Stimulated activated CD8-positive, alpha-beta memory T cell treated with anti-CD3 and anti-CD28 coated beads, Interleukin-7, amount 100 ng/mL, for 1 hour (primary cell): ENCODE measurements at regions not wholly inside any gene's neighbourhood (a gene's known extent, or its start where the extent isn't known, plus 50 kb on each side); places are given as distances from the start of the nearest gene placed in this dataset.

Experiments used
- DNase-seq, 2 donors: peaks; one replicate each; pipeline ENCODE4 v3.0.0-alpha.2; 2020; ENCODE audit warnings: low read depth in 2 of 2

- no peak for DNase-seq
These were observed 59.7 kb upstream of the ARID2 start for GRCh38 chr12:45669792-45670191.

DNA sequence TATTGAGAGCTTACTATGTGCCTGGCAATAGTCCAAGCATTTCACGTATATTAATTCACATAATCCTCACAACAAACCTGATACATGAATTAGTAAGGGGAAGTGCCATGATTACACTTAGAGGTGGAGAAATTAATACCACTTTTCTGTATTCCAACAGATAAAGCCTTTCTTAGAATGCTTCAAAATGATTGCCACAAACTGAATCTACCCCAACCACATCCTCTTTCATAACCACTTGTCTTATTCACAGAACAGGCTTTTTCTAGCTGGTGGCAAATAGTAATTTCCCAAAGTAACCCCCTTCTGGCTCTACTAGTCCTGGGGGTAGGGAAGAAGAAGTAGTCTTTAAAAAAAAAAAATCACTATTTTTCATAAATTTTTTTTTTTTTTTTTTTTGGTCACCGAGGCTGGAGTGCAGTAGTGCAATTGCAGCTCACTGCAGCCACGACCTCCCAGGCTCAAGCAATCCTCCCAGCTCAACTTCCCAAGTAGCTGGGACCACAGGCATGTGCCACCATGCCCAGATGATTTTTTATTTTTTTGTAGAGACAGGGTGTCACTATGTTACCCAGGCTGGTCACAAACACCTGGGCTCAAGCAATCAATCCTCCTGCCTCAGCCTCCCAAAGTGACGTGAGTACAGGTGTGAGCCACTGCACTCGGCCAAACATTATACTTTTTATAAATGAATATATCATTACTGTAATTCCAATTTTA, 59.0 kb upstream of the ARID2 start:
- DNase-seq, result no peak

GRCh38 chr12:45671254-45671653, 58.3 kb upstream of the ARID2 start:
- no peak for DNase-seq

DNA sequence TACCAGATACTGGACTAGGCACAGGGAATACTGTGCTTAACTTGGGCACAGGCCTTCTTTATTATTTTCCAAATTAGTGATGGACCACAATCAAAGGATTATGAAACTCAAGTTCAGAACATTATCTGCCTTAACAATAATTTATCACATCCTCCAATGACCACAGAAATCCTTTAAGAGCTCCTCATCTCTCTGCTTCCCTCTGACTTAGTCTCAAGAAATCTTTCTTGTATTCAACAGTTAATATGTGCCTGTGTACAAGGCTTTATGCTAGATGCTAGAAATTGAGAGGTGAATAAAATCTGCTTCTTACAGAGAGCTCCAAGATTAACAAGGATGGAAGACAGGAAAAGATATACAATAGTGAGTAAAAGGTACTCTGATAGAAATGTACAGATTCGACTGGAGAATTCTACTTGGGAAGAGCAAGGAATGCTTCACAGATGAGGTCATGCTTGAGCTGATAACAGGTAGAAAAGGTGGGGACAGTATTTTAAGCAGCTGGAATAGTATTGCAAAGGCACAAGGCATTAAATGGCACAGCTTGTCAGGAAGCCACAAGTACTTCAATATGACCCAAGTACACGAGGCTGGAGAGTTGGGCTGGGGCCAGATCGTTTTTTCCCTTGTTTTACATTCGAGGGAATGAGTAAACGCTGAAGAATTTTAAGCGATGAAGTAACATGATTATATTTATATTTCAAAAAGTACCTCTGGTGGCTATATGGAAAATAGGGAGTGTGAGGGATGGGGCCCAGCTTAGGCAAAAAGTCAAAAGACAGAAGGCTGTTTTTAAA, 55.1 kb upstream of the ARID2 start:
- no peak for DNase-seq

DNA sequence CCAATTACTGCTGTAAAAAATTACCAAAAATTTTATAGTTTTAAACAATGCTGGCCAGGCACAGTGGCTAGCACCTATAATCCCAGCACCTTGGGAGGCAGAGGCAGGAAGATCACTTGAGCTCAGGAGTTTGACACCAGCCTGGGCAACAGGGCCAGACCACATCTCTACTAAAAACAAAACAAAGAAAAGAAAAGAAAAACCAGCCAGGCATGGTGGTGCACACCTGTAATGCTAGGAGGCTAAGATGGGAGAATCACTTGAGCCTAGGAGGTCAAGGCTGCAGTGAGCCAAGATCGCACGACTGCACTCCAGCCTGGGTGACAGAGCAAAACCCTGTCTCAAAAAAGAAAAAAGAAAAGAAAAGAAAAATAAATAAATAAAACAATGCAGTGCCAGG, 54.0 kb upstream of the ARID2 start:
- no peak for DNase-seq
